Chondrocyte (in vitro differentiated cells): ENCODE measurements at regions not wholly inside any gene's neighbourhood (a gene's known extent, or its start where the extent isn't known, plus 50 kb on each side); places are given as distances from the start of the nearest gene placed in this dataset.

Source experiments
- DNase-seq: peaks from one replicate; pipeline ENCODE4 v3.0.0; 2021; ENCODE audit warnings: mixed read lengths, low spot score
- H3K27ac Mint-ChIP-seq: one replicate; pipeline ENCODE4 v1.8.0; 2021; ENCODE audit warnings: mild to moderate bottlenecking, moderate library complexity, mixed read lengths; ENCODE audit not compliant: unreplicated experiment
- H3K27me3 Mint-ChIP-seq: 2 replicates; pipeline ENCODE4 v1.8.0; 2021; ENCODE audit warnings: low read depth, mixed read lengths
- H3K36me3 Mint-ChIP-seq: 2 replicates; pipeline ENCODE4 v1.8.0; 2021; ENCODE audit warnings: low read depth, mixed read lengths
- H3K4me1 Mint-ChIP-seq: 2 replicates; pipeline ENCODE4 v1.8.0; 2021; ENCODE audit warnings: low read depth, mild to moderate bottlenecking, mixed read lengths
- H3K4me3 Mint-ChIP-seq: one replicate; pipeline ENCODE4 v1.8.0; 2021; ENCODE audit warnings: mild to moderate bottlenecking, moderate library complexity, mixed read lengths; ENCODE audit not compliant: unreplicated experiment
- H3K9me3 Mint-ChIP-seq: 2 replicates; pipeline ENCODE4 v1.8.0; 2021; ENCODE audit warnings: low read depth, mixed read lengths
- CTCF ChIP-seq: fragments of 200-600 bp; sonication (generic); IDR thresholded peaks from 2 replicates; pipeline ENCODE4 v1.5.0; 2021; ENCODE audit warnings: antibody characterized with exemption, mild to moderate bottlenecking, moderate library complexity

GRCh38 chr3:164673738-164674137, 404.6 kb downstream of the SI start:
- Mint-ChIP-seq H3K27me3 (peaks cover 2% of the 10 kb centered on the region), H3K36me3 (no peaks in the 10 kb centered on the region), H3K9me3 (peaks cover 15% of the 10 kb centered on the region), H3K4me3 (no peak overlapping the region), H3K27ac (no peak overlapping the region), H3K4me1 (no peaks in the 10 kb centered on the region)
- no peak for DNase-seq
- peak; percentile 17 for TF ChIP-seq CTCF

GRCh38 chr3:164658125-164658524, 420.2 kb downstream of the SI start:
- Mint-ChIP-seq H3K4me3 (no peak overlapping the region), H3K27ac (no peak overlapping the region), H3K9me3 (no peaks in the 10 kb centered on the region), H3K4me1 (no peaks in the 10 kb centered on the region), H3K36me3 (no peaks in the 10 kb centered on the region), H3K27me3 (peaks cover 7% of the 10 kb centered on the region)
- TF ChIP-seq CTCF: no peak
- no peak for DNase-seq

DNA sequence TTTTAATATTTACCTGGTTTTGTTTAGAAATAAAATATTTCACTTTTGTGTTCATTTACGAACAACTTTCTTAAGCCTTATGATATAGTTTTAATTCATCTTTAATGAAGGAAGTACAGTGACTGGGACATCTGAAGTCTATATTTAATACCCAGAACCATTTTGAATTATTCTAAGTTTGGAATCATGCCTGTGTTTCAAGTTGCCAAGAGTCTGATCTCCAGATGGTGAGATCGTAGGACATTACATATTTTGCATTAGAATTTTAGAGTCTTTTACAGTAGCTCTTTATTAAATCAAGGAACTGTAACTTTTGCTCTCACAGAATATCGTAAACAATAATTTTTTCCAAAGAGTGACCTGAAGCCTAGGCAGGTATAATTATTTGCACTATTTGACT, 420.7 kb downstream of the SI start:
- Mint-ChIP-seq H3K4me3 (no peak overlapping the region), H3K36me3 (no peaks in the 10 kb centered on the region), H3K27me3 (peaks cover 7% of the 10 kb centered on the region), H3K9me3 (no peaks in the 10 kb centered on the region), H3K4me1 (no peaks in the 10 kb centered on the region), H3K27ac (no peak overlapping the region)
- no peak for DNase-seq
- no peak for TF ChIP-seq CTCF

DNA sequence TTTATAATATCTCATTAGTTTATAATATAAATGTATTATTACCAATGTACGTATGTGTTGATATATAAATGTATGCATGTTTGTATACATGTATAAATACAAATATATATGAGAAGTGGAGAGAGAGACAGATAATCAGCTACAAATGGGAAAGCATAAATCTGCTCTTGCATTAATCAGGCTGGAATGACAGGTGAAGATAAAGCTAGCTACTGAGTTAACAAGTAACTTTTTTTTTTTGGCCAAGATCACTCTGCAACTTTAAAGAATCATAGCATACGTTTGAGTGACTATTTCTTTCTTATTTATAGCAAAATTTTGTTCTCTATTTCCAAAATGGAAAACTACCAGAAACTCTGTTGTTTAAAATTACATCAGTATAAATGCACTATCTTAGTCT, 422.8 kb downstream of the SI start:
- Mint-ChIP-seq H3K36me3 (no peaks in the 10 kb centered on the region), H3K9me3 (no peaks in the 10 kb centered on the region), H3K27ac (no peak overlapping the region), H3K4me3 (no peak overlapping the region), H3K27me3 (peaks cover 5% of the 10 kb centered on the region), H3K4me1 (no peaks in the 10 kb centered on the region)
- no peak for DNase-seq
- TF ChIP-seq CTCF: no peak

- Mint-ChIP-seq H3K4me1 (peaks cover 6% of the 10 kb centered on the region), H3K27me3 (peaks cover 4% of the 10 kb centered on the region), H3K4me3 (no peak overlapping the region), H3K27ac (no peak overlapping the region), H3K36me3 (no peaks in the 10 kb centered on the region), H3K9me3 (peaks cover 2% of the 10 kb centered on the region)
- TF ChIP-seq CTCF: no peak
- DNase-seq: no peak
These were observed 437.2 kb downstream of the SI start for GRCh38 chr3:164641071-164641470.
